GM03348 (cell line): ENCODE measurements at regions not wholly inside any gene's neighbourhood (a gene's known extent, or its start where the extent isn't known, plus 50 kb on each side); places are given as distances from the start of the nearest gene placed in this dataset.

Experiments
- DNase-seq: peaks from one replicate; pipeline ENCODE4 v3.0.0; 2012; ENCODE audit warnings: low spot score

GRCh38 chr10:4733150-4733842 is 92.7 kb upstream of the AKR1E2 start:
- no peak for DNase-seq

GRCh38 chr10:4730998-4731397 is 95.0 kb upstream of the AKR1E2 start:
- no peak for DNase-seq

GRCh38 chr10:4725917-4726606 is 99.9 kb upstream of the AKR1E2 start:
- peak; percentile 46 for DNase-seq

DNA sequence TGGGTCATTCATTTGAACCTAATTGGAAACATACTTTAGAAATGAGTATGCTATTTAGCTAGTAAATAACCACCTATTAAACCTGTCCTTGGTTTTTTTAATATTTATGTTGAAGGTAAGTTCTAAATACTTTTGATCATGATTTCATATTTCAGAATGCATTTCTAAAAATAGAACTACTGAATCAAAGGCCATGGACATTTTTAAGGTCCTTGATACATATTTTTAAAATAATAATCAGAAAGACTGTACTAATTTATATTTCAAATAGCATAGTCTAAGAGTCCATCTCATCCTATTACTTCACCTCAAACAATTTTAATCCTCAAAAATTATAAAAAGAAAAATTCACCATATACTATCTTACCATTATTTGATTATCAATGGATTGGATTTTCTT is 102.1 kb upstream of the AKR1E2 start:
- DNase-seq: no peak

GRCh38 chr10:4721999-4722753 is 103.8 kb upstream of the AKR1E2 start:
- DNase-seq: peak; percentile 39

DNA sequence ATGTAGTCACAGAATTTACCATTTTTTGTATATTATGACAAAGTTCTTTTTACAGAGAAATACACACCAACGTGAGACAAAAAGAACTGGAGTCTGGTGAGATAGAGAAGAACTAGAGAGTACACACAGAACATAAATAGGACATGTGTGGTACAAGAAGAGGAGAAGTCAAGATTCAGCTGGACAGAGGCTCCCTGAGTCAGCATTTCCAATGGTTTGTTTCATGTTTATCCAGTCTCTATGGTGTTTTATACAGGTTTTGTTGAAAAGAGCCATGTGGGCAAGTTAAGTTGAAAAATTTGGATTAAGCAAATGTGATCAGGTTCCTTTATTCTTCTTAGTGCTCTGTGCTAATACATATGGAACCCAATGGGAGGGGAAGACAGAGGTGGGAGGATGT is 105.5 kb upstream of the AKR1E2 start:
- DNase-seq: no peak

DNA sequence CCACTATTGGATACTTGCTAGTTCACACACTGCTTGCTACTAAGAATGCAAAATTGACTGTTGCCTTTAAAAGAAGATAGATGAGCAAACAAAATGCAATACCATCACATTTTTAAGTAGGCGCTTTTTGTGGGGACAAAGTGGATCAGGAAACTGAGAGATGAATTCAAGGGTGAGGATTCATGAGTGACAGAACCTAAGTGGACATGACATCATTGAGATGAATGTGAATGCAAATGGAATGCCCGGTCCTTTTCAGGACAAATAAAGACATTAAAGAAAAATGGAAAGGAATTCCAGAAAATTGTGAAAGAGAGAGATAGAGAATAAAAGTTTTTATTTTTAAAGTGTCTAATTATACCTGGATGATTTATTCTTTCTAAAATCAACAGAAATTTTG is 106.3 kb upstream of the AKR1E2 start:
- DNase-seq: no peak

DNA sequence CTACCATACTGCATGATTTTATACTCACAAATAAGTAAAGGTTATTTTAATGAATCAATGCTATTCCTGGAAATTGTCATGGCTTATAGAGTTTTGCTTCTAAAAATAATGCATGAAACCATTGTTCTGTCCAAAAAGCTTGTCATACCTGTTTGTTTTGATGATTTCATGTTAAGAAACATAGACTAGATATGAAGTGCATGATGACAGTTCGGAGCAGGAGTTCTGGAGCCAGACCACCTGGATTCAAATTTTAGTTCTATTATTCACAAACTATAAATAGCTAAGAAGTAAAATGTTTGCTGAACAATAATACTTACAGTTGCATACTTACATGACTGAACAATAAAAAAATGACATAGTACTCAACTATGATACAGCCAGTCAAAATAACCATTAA is 107.0 kb upstream of the AKR1E2 start:
- DNase-seq: no peak

GRCh38 chr10:4718544-4718943 is 107.5 kb upstream of the AKR1E2 start:
- DNase-seq: no peak

DNA sequence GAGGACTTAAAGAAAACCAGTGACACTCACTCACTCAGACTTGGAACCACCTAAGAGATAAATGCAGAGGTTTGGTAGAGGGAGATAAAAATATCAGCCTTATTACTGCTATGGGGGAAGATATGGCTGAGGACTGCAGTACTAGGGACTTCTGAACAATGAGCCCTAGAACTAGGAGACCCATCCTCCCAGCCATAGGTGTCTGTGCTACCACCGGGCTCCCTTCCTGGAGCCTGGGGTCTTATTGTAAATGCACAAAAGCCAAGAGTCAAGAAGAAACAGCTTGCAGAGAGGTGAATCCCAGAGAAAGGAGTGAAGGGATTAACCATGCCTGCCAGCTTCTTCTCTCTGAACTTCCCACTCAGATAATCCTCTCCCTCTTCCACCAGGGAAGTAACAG is 108.3 kb upstream of the AKR1E2 start:
- no peak for DNase-seq

DNA sequence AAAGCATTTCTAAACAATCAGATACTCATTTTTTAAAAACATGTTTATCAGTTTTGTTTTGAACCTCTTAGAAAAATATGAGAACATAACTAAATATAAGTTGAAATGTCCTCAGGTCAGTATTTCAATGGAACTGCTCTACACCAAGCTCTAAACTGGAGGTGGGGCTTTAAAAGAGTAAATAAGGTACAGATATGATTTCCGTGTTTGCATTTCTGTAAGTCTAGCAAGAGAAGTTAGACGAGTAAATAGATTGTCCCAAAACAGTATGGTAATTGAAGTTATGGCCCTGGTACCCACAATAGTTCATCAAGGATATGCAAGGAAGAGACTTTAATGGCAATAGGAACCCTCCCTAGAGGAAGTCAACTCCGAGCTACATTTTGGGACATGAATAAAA is 115.1 kb upstream of the AKR1E2 start:
- DNase-seq: no peak

GRCh38 chr10:4708123-4708759 is 117.8 kb upstream of the AKR1E2 start:
- no peak for DNase-seq

GRCh38 chr10:4707221-4707620 is 118.8 kb upstream of the AKR1E2 start:
- DNase-seq: no peak

DNA sequence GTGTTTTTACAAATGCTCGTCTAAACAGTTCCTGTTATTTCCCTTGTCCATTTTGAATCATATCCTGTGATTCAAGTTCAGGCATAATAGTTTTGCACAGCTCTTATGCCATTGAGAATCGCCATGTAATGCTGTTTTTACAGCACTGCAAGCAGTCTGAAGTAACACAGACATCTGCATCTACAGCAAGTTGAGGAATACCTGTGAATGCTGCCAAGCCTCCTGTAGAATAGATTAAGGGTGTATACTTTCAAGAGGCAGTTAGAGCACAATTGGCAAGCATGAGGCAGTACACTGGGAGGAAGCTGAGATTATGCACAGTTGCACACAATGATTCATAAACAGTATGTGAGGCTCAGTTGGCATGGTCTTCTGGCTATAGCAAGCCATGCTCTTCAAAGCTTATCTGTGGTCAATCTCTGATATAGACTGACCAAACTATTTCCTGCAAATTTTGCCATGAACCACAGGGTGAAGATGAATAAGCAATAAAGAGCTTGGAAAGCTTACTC is 121.9 kb upstream of the AKR1E2 start:
- peak; percentile 82 for DNase-seq

DNA sequence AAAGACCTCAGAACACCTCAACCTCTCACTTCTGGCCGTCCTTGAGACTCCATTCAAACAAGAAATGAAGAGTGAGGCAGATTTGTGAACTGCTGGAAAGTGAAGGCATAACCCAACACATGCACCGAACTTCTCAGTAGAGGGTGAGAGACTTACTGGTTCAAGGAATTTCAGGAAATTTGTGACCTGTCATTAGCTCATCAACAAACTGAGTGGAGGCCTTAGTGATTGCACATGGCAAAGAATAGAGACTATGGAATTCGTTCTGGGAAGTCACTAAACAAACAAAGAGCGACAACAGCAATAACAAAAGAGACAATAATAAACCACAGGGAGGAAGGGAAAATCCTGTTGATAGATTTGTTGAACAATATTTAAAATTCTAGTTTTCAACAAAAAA is 125.0 kb upstream of the AKR1E2 start:
- no peak for DNase-seq

GRCh38 chr10:4699950-4700730 is 125.9 kb upstream of the AKR1E2 start:
- DNase-seq: no peak

DNA sequence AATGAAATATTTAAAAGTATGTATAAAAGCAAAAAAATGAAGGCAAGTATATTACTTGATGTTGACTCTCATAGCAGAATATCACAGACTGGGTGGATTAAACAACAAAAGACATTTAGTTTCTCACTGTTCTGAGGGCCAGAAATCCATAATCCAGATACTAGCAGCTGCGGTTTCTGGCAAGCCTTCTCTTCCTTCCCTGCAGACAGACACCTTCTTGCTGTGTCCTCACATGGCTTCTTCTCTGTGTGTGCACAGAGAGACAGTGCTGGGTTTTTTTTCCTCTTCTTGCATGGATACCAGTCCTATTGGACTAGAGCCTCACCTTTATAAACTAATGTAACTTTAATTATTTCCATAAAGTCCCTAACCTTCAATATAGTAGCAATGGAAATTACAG is 127.9 kb upstream of the AKR1E2 start:
- DNase-seq: peak; percentile 12

- no peak for DNase-seq
Measured at GRCh38 chr10:4696186-4696585, 129.8 kb upstream of the AKR1E2 start.

DNA sequence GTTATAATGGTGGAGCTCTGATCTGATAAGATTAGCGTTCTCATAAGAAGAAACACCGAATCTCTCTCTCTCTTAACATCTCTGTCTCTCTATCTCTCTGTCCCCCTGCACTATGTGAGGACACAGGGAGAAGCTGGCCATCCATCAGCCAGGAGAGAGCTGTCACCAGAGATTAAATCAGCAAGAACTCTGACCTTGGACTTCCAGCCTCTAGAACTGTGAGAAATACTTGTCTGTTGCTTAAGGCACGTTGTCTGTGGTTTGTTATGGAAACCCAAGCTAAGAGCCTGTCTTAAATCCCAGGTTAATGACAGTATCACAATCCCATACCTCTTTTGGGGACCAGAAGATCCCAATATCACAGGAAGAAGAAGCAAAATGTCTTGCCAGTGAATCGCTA is 132.0 kb upstream of the AKR1E2 start:
- DNase-seq: no peak

DNA sequence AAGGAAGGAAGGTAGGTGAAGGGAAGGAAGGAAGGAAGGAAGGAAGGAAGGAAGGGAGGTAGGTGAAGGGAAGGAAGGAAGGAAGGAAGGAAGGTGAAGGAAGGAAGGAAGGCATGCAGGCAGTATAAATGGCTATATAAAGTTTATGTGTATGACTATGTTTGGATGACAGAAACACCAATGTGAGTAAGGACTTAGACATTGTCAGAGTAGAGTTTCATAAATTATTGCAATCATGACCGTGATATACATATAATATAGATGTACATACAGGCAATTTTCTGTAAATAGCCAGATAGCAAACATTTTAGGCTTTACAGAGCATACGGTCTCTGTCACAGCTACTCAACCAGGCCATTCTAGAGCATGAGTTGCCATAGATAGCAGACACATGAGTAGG is 133.8 kb upstream of the AKR1E2 start:
- no peak for DNase-seq

GRCh38 chr10:4691776-4692175 is 134.2 kb upstream of the AKR1E2 start:
- peak; percentile 24 for DNase-seq

DNA sequence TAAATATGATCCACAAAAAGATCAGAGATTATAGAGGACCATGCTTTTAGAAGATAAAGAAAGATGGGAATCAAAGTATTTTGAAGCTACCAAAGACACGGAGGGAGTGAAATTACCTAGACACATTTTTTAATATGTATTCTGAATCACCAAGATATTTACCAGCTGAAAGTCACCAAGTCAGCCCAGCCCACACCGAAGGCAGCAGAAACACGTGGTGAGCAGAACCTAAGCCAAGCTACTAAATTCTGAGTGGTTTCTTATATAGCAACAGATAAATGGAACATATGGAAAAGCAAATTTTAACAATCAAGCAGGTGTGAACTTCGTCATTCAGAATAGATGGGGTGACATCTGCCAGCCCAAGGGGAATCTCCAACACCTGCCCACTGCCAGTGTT is 134.7 kb upstream of the AKR1E2 start:
- no peak for DNase-seq
